Glomerular endothelial cell (primary cell): ENCODE measurements at regions not wholly inside any gene's neighbourhood (a gene's known extent, or its start where the extent isn't known, plus 50 kb on each side); places are given as distances from the start of the nearest gene placed in this dataset.

Source experiments
- DNase-seq: peaks from one replicate; pipeline ENCODE4 v3.0.0-alpha.2; 2011; ENCODE audit warnings: low read depth, low spot score; ENCODE audit errors: extremely low read depth

- DNase-seq, result no peak
Observed at GRCh38 chr3:96705895-96706294, 108.5 kb upstream of the EPHA6 start.

GRCh38 chr3:96706509-96706908, 107.9 kb upstream of the EPHA6 start:
- no peak for DNase-seq

GRCh38 chr3:96711816-96712215, 102.6 kb upstream of the EPHA6 start:
- no peak for DNase-seq

GRCh38 chr3:96712792-96713191, 101.6 kb upstream of the EPHA6 start:
- DNase-seq, result no peak

GRCh38 chr3:96719921-96720320, 94.5 kb upstream of the EPHA6 start:
- no peak for DNase-seq

- no peak for DNase-seq
Observed at GRCh38 chr3:96731031-96731430, 83.4 kb upstream of the EPHA6 start.

- DNase-seq, result no peak
Observed at GRCh38 chr3:96734273-96735009, 80.0 kb upstream of the EPHA6 start.

- DNase-seq, result no peak
Observed at GRCh38 chr3:96748139-96748538, 66.3 kb upstream of the EPHA6 start.

GRCh38 chr3:96750094-96750767, 64.2 kb upstream of the EPHA6 start:
- DNase-seq, result no peak

- DNase-seq, result no peak
Observed at GRCh38 chr3:96753124-96753523, 61.3 kb upstream of the EPHA6 start.

GRCh38 chr3:96754128-96754527, 60.3 kb upstream of the EPHA6 start:
- DNase-seq, result no peak

GRCh38 chr3:96755519-96755918, 58.9 kb upstream of the EPHA6 start:
- no peak for DNase-seq

GRCh38 chr3:96756516-96756915, 57.9 kb upstream of the EPHA6 start:
- DNase-seq, result no peak

GRCh38 chr3:96760956-96761355, 53.4 kb upstream of the EPHA6 start:
- DNase-seq, result no peak
